ENCODE measurements at regions not wholly inside any gene's neighbourhood (a gene's known extent, or its start where the extent isn't known, plus 50 kb on each side); places are given as distances from the start of the nearest gene placed in this dataset.

GRCh38 chr17:54530398-54530797, 370.3 kb upstream of the TOM1L1 start:
- dilution Hi-C loops (cut with HindIII; ENCODE audit: low sequenced_read_pairs, unreplicated experiment) (no loop called here), in situ Hi-C loops (cut with MboI; ENCODE audit: low sequenced_read_pairs) (no loop called here)
- H3K4me3 ChIP-seq (ENCODE audit: insufficient read depth, low read depth, low read length), result no peak overlapping the region

More at GRCh38 chr17:54530398-54530797, 370.3 kb upstream of the TOM1L1 start:
- DNase-seq (no peak), ATAC-seq (ENCODE audit: low read depth) (no peak)
- H3K18ac ChIP-seq (ENCODE audit: low read depth, low read length), result no peak overlapping the region
- no peak overlapping the region for H2BK20ac ChIP-seq (ENCODE audit: low read depth, low read length)
- no peak overlapping the region for H4K8ac ChIP-seq (ENCODE audit: low read depth in 2 of 2, low read length in 2 of 2)
- no peak overlapping the region for H4K91ac ChIP-seq (ENCODE audit: insufficient read depth, low read depth, low read length)
- H3K9me1 ChIP-seq (ENCODE audit: insufficient read depth, low read length), result no peaks in the 10 kb centered on the region
- no peak overlapping the region for H3K27ac ChIP-seq (ENCODE audit: insufficient read depth, low read length)
- no peak overlapping the region for H2BK5ac ChIP-seq (ENCODE audit: low read depth, low read length, poor library complexity, severe bottlenecking)
- H3K9me3 ChIP-seq (ENCODE audit: control insufficient read depth, insufficient read depth, low read length), result peaks cover 13% of the 10 kb centered on the region
- POLR2A ChIA-PET (ENCODE audit: unreplicated experiment), result no interaction called here
- H3K36me3 ChIP-seq (ENCODE audit: control insufficient read depth, insufficient read depth, low read length), result no peaks in the 10 kb centered on the region
- H2AFZ ChIP-seq (replicated peaks; ENCODE audit: low read length, poor library complexity), result no peak overlapping the region
- intact Hi-C loops (cut with micrococcal nuclease), result no loop called here
- no peak overlapping the region for H2BK15ac ChIP-seq (ENCODE audit: low read depth, low read length)
- no peak overlapping the region for H2AK9ac ChIP-seq (replicated peaks; ENCODE audit: low read depth, low read length, poor library complexity)
- H2AK5ac ChIP-seq (ENCODE audit: low read depth, low read length), result no peak overlapping the region
- H3K14ac ChIP-seq (replicated peaks; ENCODE audit: low read depth, low read length), result no peak overlapping the region
- H3K27me3 ChIP-seq (ENCODE audit: control insufficient read depth, insufficient read depth, low read length), result no peaks in the 10 kb centered on the region
- no peaks in the 10 kb centered on the region for H4K20me1 ChIP-seq (ENCODE audit: insufficient read depth, low read length)
- no peak overlapping the region for H4K5ac ChIP-seq (ENCODE audit: low read depth, low read length)
- CTCF ChIA-PET, result no interaction called here
- TF ChIP-seq MXI1 (IDR thresholded peaks at IDR 0.05; ENCODE audit: borderline replicate concordance, low read depth, low read length), result no peak
- TF ChIP-seq FOS (IDR thresholded peaks at IDR 0.05; ENCODE audit: low read depth, low read length), result no peak
- no peak for TF ChIP-seq NFE2L2 (IDR thresholded peaks at IDR 0.05; ENCODE audit: low read depth, low read length)
- no peak for TF ChIP-seq RFX5 (IDR thresholded peaks at IDR 0.05; ENCODE audit: low read depth, low read length)
- TF ChIP-seq USF2 (IDR thresholded peaks at IDR 0.05; ENCODE audit: low read depth, low read length), result no peak
- TF ChIP-seq POLR2A (IDR thresholded peaks at IDR 0.05; ENCODE audit: low read depth, low read length), result no peak
- no peak for TF ChIP-seq RCOR1 (IDR thresholded peaks at IDR 0.05; ENCODE audit: insufficient replicate concordance, low read length)
- no peak for TF ChIP-seq ELK1 (IDR thresholded peaks at IDR 0.05; ENCODE audit: borderline replicate concordance, low read depth, low read length)
- no peak for TF ChIP-seq CTCF (conservative IDR thresholded peaks at IDR 0.05; ENCODE audit: low read depth, low read length)
- BruUV-seq (replicated peaks), result no TSS peak
- no peaks in the 10 kb centered on the region for H3K79me1 ChIP-seq (ENCODE audit: low read depth in 1 of 2, low read length in 2 of 2)
- no peaks in the 10 kb centered on the region for H3K4me1 ChIP-seq (ENCODE audit: control insufficient read depth, insufficient read depth, low read length)
- no peak overlapping the region for H3K23ac ChIP-seq (ENCODE audit: low read depth, low read length)
- no peak overlapping the region for H3K56ac ChIP-seq (ENCODE audit: extremely low read depth, insufficient read depth, low read length)
- no CpG with 5 or more reads among the region's 3 CpGs for whole genome bisulfite sequencing, 2 experiments (ENCODE audit: extremely low coverage in 2 of 2, insufficient read length in 1 of 2)
- H3K4ac ChIP-seq (ENCODE audit: low read depth, low read length), result no peak overlapping the region
- no peak overlapping the region for H3K9ac ChIP-seq (ENCODE audit: low read depth, low read length)
- H3K4me2 ChIP-seq (ENCODE audit: low read depth, low read length), result no peak overlapping the region
- H2BK120ac ChIP-seq (ENCODE audit: low read depth, low read length), result no peak overlapping the region

Data from IMR-90 (cell line).